ENCODE measurements at regions not wholly inside any gene's neighbourhood (a gene's known extent, or its start where the extent isn't known, plus 50 kb on each side); places are given as distances from the start of the nearest gene placed in this dataset.

- Histone ChIP-seq H3K9me3 (ENCODE audit: control insufficient read depth in 1 of 2, insufficient read depth in 1 of 2, low read depth in 1 of 2, low read length in 2 of 2) (no peaks in the 10 kb centered on the region), H2AFZ (ENCODE audit: low read depth, low read length, poor library complexity, severe bottlenecking) (no peak overlapping the region), H3K9me2 (ENCODE audit: insufficient read depth) (no peaks in the 10 kb centered on the region), H3K4me2 (ENCODE audit: low read length) (no peak overlapping the region), H3K27ac (ENCODE audit: low read depth, low read length) (no peak overlapping the region), H3K4me3 (replicated peaks in 1 of 2; ENCODE audit: low read depth in 1 of 2, low read length in 2 of 2) (no peak overlapping the region), H3K9ac (ENCODE audit: low read length) (no peak overlapping the region), H3K4me1 (ENCODE audit: control insufficient read depth in 1 of 2, insufficient read depth in 2 of 2, low read length in 2 of 2) (no peaks in the 10 kb centered on the region), H4K20me1 (ENCODE audit: insufficient read depth) (no peaks in the 10 kb centered on the region), H3K36me3 (ENCODE audit: control insufficient read depth in 1 of 2, insufficient read depth in 2 of 2, low read length in 2 of 2) (no peaks in the 10 kb centered on the region), H3K27me3 (ENCODE audit: insufficient read depth, low read length) (no peaks in the 10 kb centered on the region), H3K79me2 (ENCODE audit: insufficient read depth, low read length) (no peaks in the 10 kb centered on the region)
- ATAC-seq = no peak
- POLR2A ChIA-PET = no interaction called here
- intact Hi-C loops (cut with micrococcal nuclease) = no loop called here
- BruUV-seq (replicated peaks) = no TSS peak
- no peak for TF ChIP-seq TCF7L2 (IDR thresholded peaks at IDR 0.05; ENCODE audit: borderline replicate concordance, extremely low read depth, insufficient read depth, insufficient read length)
- no peak for TF ChIP-seq ZFX (IDR thresholded peaks at IDR 0.05)
- TF ChIP-seq ZBTB33 (IDR thresholded peaks at IDR 0.05; ENCODE audit: extremely low read depth, insufficient replicate concordance, low read length) = no peak
- TF ChIP-seq EGR1 (IDR thresholded peaks at IDR 0.05; ENCODE audit: low read depth) = no peak
- no peak for TF ChIP-seq MAX (IDR thresholded peaks at IDR 0.05)
- no peak for TF ChIP-seq CEBPB (IDR thresholded peaks at IDR 0.05; ENCODE audit: low read depth)
- no peak for TF ChIP-seq JUND (IDR thresholded peaks at IDR 0.05)
- TF ChIP-seq SP1 (IDR thresholded peaks at IDR 0.05; ENCODE audit: low read depth) = no peak
- no peak for TF ChIP-seq ELF1 (IDR thresholded peaks at IDR 0.05; ENCODE audit: borderline replicate concordance, low read depth)
- TF ChIP-seq YY1 (IDR thresholded peaks at IDR 0.05; ENCODE audit: extremely low read depth, insufficient replicate concordance, low read depth, low read length) = no peak
- CTCF ChIA-PET = no interaction called here
- DNase-seq (ENCODE audit: low read depth, low spot score) = no peak
- RAD21 ChIA-PET (ENCODE audit: low non-redundant PET in 1 of 2, low total read pairs in 2 of 2, uncharacterized antibody in 2 of 2, unreplicated experiment in 2 of 2) = no interaction called here
These were observed 101.3 kb downstream of the DISP1 start for GRCh38 chr1:222916100-222916499.
